ENCODE measurements at regions not wholly inside any gene's neighbourhood (a gene's known extent, or its start where the extent isn't known, plus 50 kb on each side); places are given as distances from the start of the nearest gene placed in this dataset.
A peak's percentile ranks its signal among the peaks of the same experiment; 100 is the strongest.
"Not testable (repeated sequence)": the region's sequence is repeated elsewhere in the genome, so short reads cannot be mapped to it uniquely, and the experiment has no call there.

DNA sequence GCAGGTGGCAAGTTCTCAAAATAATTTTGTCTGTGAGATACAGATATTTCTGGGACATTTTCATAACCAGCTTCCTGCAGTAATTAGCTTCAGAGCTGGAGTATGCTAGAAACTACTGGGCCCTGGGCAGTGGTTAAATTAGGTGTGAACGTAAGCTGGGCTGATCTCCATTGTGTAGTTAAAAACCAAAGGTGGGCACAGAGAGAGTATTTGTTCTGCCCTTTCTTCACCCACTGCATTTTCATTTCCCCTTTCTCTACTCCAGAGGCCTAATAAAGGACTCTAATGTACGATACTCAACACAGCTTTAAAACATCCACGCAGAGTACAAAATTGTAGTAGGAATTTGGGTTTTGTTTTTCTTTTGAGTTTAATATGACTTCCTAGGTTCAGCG lies 252.7 kb downstream of the SPRY1 start:
- no peak for DNase-seq

DNA sequence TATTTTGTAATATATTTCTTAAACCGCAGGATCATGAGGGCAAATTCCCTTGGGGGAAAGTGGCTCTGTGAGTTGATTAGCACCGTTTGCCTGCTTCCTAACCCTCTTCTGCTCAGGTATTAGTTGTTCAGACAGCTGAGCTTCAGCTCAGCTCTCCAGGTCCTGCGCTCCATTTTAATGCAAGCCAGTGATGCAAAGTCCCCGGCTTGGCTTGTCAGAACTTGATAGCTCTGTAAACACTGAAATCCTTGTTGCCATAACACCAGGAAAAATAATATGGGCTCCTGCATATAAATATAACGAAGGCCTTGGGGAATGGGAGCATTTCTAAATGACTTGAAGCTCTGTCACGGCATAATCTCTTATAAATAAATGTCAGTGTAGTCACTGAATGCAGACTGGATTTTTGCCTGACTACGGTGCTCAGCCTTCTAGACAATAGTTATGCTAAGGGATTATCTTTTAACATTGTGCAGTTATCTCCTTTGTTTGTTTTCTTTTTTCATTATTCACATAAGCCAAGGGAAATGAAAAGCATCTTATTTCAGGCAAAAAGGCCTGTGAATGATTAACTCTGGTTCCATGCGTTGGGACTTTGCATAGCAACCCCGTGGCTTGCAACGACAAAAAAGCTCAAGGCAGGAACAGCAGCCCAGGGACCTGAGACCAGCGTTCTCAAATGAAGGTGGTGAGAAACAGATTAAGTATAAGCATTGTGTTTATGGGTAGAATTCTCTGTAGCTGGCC lies 253.2 kb downstream of the SPRY1 start:
- no peak for DNase-seq

DNA sequence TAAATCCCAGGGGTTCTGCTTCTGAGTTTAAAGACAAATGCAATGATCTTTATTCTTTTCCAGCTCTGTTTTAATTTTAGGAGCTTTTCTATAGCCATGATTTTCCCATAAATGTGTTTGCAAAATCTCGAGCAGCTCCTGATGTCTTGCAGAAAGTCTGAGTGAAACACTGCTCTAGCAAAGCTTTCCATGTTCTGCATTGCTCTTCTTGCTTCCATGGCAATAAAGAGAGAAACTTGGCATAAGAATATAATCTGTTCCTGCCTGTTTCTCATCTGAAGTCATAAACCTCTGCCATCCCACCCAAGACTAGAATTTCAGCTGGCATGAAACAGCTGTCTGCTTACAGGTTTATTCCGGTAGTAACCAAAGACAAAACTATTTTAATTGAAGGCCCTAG lies 254.5 kb downstream of the SPRY1 start:
- no peak for DNase-seq

DNA sequence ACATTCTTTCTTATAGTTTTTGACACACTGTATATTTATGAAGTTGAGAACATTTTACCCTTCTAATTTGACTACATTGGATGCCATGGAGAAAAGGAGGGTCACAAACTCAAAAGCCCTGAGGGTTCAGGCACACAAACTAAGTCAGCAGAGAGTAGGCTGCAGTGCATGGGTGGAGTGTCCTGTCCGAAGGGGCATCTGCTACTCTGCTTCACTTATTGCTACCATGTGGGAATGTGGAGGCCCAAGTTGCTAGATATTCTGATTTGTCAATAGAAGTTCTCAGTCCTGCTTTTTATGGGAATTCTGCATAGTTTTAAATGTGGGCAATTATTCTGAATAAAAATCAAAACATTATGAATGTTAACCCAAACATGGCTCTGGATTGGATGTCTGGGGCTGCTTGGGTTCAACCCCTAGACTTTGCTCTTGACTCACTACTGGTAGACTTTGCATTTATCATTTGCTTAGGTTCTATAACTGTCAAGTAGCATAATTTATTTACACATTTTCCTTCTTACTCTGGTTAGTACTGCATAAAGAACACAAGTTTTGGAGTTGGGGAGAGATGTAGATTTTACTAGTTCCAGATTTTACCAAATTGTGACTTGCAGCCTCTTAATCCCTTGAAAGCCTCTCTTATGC lies 255.1 kb downstream of the SPRY1 start:
- no peak for DNase-seq

DNA sequence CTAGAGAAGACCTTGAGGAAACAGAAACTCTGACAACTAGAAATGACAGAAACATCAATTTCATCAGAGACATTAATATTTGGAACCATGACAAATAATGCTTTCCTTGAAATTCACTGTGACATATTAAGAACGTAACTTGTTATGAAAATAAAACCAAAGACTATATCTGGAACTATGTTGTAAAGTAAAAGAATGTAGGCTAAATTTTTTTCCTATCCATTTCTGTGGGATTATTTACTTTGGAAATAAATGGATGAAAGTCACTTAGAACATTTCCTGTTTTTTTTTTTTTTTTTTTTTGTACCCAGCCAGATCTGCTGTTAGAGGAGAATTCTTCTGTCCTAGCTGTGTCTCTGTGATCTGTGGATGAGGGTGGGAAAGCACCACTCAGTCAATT lies 255.9 kb downstream of the SPRY1 start:
- no peak for DNase-seq

DNA sequence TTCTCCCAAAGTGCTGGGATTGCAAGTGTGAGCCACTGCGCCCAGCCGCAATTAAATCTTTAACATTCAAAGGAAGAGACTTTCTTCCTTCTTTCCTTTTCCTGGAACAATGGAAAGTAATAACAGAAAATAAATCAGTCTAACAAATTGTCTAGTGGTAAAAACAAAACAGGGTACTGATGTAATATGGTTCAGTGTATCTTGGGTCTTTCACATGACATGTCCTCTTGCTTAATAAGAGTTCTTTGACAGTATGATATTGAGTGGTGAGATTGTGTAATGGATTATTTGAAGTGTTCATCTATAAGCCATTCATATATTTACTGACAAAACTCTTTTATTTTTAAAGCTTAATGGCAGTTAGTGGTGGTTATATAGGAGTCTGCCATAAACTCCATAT lies 256.6 kb downstream of the SPRY1 start:
- no peak for DNase-seq

DNA sequence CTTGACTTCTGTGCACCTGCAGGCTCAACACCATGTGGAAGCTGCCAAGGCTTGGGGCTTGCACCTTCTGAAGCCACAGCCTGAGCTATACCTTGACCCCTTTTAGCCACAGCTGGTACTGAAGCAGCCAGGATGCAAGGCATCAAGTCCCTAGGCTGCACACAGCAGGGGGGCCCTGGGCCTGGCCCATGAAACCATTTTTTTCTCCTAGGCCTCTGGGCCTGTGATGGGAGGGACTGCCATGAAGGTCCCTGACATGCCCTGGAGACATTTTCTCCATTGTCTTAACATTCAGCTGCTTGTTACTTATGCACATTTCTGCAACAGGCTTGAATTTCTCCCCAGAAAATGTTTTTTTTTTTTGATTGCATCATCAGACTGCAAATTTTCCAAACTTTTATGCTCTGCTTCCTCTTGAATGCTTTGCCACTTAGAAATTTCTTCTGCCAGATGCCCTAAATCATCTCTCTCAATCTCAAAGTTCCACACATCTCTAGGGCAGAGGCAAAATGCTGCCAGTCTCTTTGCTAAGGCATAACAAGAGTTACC lies 260.2 kb downstream of the SPRY1 start:
- DNase-seq = not testable (repeated sequence)

DNA sequence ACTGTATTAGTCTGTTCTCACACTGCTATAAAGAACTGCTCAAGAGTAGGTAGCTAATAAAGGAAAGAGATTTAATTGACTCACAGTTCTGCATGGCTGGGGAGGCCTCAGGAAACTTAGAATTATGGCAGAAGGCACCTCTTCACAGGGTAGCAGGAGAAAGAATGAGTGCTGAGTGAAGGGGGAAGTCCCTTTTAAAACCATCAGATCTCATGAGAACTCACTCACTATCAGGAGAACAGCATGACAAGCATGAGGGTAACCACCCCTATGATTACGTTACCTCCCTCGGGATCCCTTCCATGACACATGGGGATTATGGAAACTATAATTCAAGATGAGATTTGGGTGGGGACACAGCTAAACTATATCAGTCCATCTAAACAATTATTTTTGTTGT lies 261.0 kb downstream of the SPRY1 start:
- DNase-seq = not testable (repeated sequence)

DNA sequence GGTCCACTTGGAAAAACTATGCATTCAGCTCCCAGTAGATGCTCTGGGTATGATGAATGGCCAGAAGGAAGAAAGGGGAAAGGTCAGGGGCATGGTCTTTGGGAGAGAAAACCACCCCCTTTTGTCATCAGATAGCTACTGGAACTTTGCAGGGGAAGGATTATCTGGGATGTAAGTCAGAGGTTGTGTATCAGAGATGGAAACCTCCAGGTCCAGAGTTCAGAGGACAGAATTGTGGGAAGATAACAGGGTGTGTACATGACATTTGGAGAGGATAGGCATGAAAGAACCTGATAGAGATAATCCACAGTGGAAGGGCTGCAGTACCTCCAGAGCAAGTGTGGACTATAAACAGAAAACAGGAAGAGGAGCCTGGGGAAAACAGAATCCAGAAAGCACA lies 262.7 kb downstream of the SPRY1 start:
- DNase-seq = no peak

DNA sequence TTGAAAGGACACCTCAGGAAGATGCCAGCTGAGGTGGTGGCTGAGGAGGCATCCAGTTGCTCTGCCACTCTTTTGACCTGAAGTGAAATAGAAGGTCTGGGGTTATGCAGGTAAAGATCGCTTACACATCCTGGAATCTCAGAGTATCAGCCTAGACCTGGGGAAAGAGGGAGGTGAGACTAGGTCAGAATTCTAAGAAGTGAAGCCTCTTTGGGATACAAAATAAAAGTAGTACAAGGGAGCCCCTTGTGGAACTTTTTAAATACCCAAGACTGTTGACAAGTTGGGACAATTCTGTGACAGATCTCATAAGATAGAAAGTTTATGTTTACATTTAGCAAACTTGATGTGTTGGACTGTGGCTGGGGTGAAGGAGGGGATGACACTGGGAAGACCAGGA lies 263.1 kb downstream of the SPRY1 start:
- DNase-seq = no peak

DNA sequence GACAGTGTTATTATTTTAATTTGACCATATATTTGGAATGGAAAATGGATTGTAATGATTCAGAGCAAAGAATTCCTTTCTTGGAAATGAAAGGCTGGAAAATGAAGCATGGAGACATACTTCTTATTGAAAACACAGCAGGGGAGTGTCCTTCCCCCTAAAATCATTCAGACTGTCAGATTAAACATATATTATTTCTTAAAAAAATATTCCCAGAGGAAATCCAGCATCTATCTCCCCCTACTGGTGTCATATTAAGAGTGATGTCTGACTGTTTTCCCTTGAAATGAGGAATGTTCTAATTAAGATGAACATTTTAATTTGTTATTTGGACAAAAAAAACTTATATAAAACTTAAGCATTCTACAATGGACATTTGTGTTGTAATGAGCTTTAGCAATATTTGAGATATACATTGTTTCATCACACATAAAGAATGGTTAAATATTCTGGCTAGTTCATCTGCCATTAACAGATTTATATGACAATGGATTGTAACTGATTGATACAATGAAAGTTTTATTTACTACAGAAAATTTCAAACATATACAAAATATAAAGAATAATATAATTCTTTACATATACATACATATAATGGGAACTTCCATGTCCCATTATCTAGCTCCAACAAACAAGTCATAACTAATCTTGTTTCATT lies 264.6 kb downstream of the SPRY1 start:
- peak in 1 of 2 donors; percentile 21 for DNase-seq

DNA sequence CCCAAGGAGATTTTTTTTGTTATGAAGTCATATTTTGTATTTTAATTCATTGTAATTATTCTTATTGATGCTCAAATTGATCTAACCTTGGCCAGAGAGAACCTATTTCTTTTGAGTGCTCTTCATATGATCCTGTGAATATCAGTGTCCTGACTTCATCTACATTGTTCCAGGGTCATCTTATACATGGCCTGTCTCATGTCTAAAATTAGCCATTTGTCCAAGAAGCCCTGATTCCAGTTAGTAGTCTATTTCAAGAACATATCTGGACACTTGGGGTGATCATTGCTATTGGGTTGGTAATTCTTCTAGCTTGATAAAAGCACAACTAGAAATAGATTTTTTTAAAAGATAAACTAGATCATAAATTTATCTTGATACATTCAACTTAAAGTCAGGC lies 266.2 kb downstream of the SPRY1 start:
- DNase-seq = no peak

DNA sequence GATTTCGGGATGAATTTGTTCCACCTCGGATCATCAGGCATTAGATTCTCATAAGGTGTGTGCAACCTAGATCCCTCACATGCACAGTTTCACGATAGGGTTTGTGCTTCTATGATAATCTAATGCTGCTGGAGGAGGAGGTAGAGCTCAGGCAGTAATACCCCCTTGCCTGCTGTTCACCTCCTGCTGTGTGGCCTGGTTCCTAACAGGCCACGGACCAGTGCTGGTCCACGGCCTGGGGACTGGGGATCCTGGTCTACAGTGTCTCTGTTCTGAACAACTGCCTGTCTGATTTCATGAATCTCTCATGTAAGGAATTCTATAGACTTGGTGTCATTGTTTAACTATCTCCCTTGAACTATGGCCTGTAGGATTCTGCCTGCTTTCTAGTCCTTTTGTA lies 269.9 kb downstream of the SPRY1 start:
- no peak for DNase-seq

DNA sequence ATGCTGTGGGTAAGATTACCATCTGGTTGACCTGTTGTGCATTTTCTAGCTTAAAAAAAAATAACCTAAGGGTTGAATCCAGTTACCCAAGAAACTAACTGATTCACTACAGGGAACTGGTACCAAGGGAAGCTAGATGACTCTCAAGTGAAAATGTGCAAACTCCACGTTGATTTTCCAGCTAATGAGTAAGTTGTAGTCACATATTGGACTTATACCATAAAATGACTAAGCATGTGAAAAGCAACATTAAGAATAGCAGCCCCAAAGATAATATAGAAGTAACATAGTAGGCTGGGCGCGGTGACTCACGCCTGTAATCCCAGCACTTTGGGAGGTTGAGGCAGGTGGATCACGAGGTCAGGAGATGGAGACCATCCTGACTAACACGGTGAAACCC lies 270.9 kb downstream of the SPRY1 start:
- no peak for DNase-seq

DNA sequence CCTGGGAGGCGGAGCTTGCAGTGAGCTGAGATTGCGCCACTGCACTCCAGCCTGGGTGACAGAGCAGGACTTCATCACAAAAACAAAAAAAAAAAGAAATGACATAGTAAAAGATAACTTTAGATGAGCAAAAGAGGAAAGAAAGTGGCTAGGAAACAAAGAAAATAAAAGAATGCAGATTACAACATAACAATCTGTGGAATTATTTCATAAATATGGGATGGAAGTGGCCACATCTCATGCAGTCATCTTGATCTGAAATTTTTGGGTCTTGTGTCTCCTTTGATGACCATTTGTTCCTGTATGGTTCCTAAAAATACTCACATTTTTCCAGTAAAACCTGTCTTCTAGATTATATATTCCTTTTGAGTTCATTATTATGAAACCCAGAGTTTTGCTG lies 271.4 kb downstream of the SPRY1 start:
- DNase-seq = no peak

DNA sequence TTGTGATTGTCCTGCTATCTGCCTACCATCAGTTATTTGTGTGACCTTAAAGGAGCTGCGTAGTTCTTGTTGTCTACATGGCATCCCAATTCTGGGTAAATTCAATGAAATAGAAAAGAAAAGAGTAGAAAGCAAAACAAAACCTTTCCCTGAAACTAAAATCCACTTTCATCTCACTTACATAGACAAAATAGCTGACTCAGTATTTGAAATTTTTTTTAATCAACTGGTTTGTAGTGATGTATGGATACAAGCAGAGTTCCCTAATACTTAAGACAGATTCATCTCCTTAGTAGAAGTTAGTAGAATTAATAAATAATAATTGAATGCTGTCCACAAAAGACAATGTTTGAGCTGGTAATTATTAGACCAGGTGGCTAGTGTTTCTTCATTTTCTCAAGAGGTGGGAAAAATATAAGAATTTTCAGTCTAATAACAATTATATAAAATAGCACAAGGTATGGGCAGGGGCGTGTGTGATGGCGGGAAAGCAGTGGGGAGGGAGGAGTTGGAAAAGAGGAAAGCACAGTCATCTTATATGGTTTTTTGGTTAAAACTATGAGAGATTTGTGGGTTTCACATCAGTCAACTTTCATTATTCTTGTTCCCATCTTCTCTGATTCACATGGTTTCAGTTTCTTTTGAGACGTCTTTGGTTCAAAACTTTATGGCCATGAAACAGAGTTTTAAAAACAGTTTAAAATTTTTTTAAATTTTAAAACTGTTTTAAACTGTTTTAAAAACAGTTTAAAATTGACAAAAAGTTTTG lies 275.2 kb downstream of the SPRY1 start:
- DNase-seq = no peak

DNA sequence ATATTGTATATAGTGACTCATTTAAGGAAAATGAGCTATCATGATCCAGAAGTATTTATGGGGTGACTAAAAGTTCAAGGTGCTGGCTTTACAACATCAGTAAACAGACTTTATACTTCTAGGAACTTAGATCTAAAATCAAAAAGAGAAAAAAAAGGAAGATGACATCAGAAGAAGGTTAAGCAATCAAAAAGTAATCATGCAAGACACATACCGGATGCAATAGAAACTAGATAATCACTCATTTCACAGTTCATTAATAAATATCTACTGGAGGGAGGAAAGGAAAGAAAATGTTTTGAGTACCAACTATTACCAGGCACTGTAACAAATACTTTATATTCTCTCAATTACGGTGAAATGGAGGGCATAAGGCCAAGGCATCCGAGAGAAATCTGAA lies 276.4 kb downstream of the SPRY1 start:
- DNase-seq = no peak

DNA sequence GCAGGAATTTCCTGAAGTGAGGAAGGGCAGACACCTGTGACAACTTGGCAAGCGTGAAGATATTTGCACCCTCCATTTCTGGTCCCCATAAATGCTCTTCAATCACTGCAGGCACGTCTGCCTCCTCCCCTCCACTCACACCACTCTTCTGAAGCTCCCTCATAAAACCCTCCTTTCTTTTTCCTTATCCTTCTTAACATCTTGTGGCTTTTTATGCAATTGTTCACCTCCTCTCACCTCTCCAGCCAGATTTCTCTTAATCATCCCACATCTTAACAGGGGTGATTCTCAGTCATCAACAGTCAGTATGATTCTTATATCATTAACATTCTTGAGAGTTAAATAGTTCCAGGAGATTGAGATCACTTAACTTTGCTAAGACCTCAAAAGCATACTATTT lies 277.4 kb downstream of the SPRY1 start:
- no peak for DNase-seq

DNA sequence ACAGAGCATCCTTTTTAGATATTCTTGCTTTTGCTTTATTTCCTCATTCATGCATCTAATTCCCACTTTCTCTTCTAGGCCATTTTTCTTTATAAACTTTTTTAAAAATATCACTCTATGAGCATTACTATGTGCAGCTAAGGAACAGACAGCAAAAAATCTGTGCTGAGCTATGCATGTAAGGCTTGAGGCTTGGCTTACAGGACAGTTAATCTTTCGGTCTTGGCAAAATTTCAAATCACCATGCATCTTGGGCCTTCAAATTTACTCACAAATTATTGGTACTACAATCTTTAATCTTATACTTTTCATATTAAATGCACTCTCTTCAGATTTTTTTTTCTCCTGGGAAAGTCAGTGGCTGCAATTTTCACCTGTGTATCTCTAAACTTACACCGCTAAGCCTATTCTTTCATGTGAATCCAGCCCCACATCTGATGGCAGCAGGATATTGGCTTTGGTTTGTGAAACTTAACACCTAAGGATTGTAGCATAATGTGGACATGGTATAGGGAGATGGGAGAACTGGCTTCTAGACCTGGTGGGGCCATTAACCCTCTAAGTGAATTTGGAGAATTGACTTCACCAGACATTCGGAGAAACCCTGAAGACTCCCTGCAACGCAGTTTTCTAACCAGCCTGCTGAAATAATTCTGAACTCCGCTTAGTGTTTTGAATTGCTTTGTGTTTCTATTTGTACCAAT lies 278.3 kb downstream of the SPRY1 start:
- DNase-seq = no peak

DNA sequence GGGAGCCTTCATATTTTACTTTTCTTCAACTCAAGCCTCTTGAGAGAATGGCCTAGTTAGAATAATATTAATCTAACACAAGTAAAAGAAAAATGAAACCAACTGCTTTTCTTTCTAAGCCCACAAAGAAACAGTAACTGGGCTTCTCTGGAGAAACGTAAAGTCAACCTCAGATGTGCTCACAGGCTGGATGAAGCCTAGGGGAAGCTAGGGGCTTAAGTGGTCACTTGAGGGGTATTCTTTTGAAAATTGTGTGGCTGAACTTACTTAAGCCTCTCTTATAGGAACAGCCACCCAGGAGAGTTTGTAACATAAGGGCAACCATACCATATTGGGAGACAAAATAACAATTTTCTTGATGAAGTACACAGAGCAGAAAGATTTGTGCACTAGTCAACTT lies 279.0 kb downstream of the SPRY1 start:
- DNase-seq = no peak

DNA sequence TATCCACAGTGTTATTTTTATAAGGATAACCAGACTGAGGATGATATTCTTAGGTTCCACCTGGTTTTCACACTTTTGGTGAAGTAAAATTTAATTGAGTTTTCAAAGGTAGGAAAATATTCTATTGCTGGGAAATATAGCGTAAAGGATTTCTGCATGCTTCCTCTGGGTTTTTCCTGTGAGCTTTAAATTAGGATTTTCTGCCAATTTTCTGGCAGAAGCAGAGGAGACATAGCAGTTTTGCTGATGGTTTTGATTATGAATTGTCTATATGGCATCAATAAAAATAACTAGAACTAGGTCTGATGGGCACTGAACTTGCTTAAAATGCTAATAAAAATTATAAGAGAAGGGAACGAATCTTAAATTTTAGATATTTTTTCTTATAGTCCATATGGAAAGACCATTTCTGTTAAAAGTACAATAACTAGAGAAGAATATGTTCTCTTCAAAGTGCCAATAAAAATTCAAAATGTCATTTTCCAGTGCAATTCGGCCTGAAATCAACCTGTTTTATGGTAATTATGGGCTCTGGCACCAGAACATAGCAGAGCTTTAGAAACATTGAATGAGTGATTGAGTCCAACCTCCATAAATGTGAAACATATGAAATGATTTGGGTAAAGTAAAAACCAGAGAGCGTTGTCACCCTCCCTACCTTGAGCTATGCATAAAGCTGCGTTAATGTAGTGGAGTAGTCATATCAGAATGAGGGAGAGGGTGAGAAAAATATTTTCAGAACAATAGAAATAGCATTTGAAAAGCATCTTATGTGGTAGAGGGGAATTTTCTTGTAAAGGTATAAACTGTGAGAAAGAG lies 279.7 kb downstream of the SPRY1 start:
- no peak for DNase-seq

DNA sequence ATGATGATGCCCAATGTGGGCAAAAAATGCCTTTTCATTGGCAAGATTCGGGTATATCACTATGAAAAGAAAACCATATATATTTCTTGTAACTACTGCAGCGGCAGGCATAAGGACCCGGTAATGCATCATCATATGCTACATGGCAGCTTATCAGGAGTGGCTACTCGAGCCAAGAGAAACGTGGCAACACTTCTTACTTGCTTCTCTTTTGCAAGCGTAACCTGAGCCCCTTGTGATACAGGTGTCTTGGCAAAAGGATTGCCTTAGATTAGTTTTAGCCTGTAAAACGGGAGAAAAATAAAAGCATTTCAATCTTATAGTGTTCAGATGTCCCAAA lies 280.3 kb downstream of the SPRY1 start:
- DNase-seq = no peak
